HTR-8/SVneo (cell line): ENCODE measurements at regions not wholly inside any gene's neighbourhood (a gene's known extent, or its start where the extent isn't known, plus 50 kb on each side); places are given as distances from the start of the nearest gene placed in this dataset.
A peak's percentile ranks its signal among the peaks of the same experiment; 100 is the strongest.
"Not testable (repeated sequence)": the region's sequence is repeated elsewhere in the genome, so short reads cannot be mapped to it uniquely, and the experiment has no call there.

Experiments used
- DNase-seq: peaks from one replicate; pipeline ENCODE4 v3.0.0; 2011; ENCODE audit warnings: low spot score, mixed read lengths; ENCODE audit not compliant: insufficient read length
- FAIRE-seq: peaks from 2 replicates; lab custom pipeline; 2011; peaks lifted over from hg19 to GRCh38; lab: Jason Lieb, UNC

- FAIRE-seq (no peak), DNase-seq (no peak)
Measured at GRCh38 chr2:56898986-56899385, 715.2 kb downstream of the CCDC85A start.

DNA sequence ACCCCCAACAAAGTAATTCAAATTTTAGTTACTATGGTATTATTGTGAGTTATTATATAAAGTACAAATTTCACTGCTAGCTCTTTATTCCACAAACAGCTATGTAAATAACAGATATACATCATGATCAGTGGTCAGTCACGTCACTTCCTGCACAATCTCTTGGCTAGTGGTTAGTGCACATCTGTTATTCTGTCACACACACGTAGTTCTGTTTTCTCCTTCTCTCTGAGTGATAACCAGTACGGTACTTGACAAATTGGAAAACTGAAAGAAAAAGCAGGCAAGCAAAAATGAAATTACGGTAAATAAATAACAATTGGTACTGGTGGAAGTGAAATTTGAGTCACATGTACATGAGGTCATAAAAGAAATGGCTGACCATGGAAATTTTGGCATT lies 728.7 kb downstream of the CCDC85A start:
- DNase-seq, result no peak
- no peak for FAIRE-seq

GRCh38 chr2:56918790-56919189 lies 735.0 kb downstream of the CCDC85A start:
- DNase-seq (no peak), FAIRE-seq (no peak)

DNA sequence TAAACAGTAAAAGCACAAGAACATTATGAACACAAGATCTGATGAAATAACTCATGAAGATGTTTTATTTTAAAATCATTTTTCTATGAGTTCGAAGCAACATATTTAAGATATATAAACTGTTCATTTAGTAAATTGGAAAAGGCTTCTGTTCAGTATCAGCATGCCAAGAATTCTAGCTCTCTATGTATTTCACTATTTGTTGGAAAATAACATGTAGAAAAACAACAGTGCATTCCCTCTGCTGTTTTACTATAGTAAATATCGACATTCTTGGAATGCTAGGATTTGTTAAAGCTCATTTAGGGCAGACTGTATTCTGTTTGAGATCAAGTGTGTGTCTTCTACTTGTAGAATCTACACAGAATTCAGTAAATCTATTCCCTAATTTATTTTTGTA lies 750.2 kb downstream of the CCDC85A start:
- FAIRE-seq (no peak), DNase-seq (no peak)

GRCh38 chr2:56934866-56935265 lies 751.1 kb downstream of the CCDC85A start:
- DNase-seq (no peak), FAIRE-seq (no peak)

- no peak for DNase-seq
- FAIRE-seq, result no peak
Measured at GRCh38 chr2:56940054-56940453, 756.3 kb downstream of the CCDC85A start.

DNA sequence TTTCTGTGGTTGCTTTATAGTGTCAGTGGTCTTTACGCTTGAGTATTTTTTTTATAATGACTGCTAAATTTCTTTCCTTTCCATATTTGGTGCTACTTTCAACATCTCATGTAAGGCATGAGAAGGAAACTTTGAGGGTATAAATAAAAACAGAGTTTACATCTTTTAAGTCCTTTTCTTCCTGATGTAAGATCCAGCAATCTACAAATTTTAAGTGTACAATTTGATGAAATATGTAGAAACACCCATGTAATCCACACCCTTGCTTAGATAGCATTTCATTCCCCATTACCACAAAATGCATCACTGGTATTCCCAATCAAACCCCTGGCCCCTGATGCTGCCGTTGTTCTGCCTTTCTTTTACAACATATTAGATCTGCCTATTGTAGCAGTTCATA lies 769.1 kb downstream of the CCDC85A start:
- DNase-seq, result no peak
- peak; percentile 16 for FAIRE-seq

GRCh38 chr2:56960581-56960980 lies 776.8 kb downstream of the CCDC85A start:
- FAIRE-seq, result no peak
- DNase-seq, result no peak

DNA sequence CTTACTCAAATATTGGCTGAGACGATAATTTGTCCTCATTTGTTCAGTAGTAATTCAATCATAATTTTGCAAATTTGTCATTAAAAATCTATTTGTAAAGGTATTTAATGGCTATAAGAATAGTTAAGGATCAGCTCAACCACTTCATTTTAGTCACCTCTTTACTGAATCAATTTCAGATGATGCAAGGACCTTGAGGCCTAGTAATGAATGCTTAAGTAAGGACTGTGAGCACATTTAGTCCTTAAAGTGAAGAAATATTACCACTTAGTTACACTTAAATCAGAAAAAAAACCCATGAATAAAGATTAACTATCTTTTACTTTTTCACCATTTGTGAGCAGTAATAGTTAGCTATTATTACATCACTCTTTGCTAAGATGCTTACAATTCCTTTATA lies 778.9 kb downstream of the CCDC85A start:
- FAIRE-seq (no peak), DNase-seq (no peak)

- no peak for DNase-seq
- no peak for FAIRE-seq
Measured at GRCh38 chr2:56969513-56969912, 785.7 kb downstream of the CCDC85A start.

DNA sequence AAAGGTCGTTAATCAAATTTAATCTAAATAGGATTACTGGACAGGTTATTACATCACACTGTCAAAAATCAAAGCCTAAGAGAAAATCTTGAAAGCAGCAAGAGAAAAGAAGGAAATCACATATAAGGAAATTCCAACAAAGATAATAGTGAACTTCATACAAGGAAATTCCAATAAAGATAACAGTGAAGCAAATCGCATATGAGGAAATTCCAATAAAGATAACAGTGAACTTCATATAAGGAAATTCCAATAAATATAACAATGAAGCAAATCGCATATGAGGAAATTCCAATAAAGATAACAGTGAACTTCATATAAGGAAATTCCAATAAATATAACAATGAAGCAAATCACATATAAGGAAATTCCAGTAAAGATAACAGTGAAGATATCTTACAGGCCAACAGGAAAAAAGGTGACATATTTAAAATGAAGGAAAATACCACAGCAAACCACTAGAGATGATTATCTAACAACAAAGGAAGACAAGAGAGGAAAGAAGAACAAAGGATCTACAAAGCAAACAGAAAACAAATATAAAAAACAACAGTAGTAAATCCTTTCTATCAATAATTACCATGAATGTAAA lies 787.7 kb downstream of the CCDC85A start:
- no peak for FAIRE-seq
- no peak for DNase-seq

DNA sequence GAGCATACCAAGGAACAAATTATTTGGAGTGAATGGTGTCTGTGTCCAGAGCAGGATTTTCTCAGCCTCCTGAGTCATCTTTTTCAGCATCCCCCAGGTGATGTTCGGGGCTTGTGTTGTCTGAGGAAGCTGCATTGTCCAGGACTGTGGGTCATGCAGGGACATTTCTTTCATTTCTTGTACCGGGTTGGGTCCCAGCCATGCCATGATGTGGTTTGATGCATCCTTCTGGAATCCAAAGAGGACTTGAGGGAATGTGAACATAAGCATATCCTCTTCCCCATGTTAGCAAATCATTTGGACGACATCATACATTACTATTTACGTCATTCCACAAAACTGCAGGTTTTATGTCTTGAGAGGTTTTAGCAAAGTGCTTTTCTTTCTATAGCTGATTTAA lies 797.8 kb downstream of the CCDC85A start:
- FAIRE-seq (peak; percentile 49), DNase-seq (no peak)

- FAIRE-seq (no peak), DNase-seq (no peak)
Measured at GRCh38 chr2:56985609-56986008, 801.8 kb downstream of the CCDC85A start.

- DNase-seq (no peak), FAIRE-seq (no peak)
Measured at GRCh38 chr2:57022496-57022895, 838.7 kb downstream of the CCDC85A start.

DNA sequence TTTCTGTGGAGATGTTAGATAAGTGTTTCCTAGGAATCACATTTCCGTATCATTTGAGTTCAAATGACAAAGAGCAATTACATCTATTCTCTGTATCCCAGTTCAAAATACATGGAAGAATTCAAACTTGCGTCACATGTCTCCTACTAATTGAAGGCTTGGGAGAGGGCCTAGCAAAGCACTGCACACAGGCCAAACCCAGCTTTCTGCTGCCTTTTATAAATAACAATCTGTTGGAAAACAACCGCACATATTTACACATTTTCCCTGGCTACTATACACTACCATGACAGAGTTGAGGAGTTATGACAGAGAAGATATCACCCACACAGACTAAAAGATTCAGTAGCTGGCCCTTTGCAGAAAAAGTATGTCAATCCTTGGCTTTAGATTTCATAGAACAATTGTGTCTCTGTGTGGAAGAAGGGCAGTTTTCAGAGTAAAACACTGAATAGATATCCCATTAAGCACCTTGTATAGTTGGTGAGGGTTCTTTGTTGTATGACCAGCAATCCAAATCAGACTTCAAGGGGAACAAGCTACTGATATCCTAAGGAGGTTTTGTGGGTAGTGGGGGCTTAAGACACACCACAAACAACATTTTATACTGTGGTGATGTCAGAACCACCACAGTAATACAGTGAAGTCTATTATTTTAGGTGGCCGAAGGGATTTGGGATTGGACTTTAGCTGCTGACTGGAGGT lies 861.3 kb downstream of the CCDC85A start:
- no peak for DNase-seq
- no peak for FAIRE-seq

DNA sequence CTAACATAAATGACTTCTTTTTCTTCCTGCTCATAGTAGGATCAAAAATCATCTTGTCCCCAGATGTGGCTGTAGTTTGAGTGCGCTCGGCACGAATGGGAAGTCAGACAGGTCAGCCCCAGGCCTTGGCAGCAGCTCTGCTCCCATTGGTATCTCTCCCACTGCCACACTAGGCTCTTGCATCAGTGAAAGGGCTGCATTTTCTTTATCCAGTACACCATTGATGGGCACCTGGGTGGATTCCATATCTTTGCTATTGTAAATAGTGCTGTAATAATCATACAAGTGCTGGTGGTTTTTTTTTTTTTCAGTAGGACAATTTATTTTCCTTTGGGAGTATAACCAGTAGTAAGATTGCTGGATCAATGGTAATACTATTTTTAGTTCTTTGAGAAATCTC lies 865.5 kb downstream of the CCDC85A start:
- DNase-seq (no peak), FAIRE-seq (no peak)

GRCh38 chr2:57050007-57050406 lies 866.2 kb downstream of the CCDC85A start:
- FAIRE-seq, result no peak
- no peak for DNase-seq

DNA sequence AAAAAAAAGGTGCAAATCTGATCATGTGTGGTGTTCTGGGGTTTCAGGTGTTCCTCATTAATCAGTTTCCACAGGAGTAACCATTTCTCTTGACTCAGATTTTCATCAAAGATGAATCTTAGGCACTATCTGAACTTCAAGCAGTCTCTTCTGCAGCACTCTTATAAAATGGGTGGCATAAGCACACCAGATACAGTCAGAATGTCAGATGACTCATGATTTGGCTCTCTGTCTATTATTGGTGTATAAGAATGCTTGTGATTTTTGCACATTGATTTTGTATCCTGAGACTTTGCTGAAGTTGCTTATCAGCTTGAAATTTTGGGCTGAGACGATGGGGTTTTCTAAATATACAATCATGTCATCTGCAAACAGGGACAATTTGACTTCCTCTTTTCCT lies 882.5 kb downstream of the CCDC85A start:
- DNase-seq, FAIRE-seq: not testable (repeated sequence)

DNA sequence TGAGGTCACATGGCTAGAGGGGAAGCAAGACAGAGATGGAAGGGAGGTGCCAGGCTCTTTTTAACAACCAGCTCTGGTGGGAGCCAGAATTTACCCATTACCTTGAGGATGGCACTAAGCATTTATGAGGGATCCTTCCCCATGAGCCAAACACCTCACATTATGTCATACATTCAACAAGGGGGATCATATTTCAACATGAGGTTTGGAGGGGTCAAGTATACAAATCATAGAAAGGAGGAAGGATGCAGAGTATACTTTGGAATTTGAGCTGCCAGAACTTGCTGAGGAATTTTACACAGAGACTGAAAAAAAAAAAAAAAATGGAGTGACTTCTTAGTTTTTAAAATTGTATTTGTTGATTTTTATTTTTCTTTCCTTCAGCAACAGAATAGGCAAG lies 891.4 kb downstream of the CCDC85A start:
- DNase-seq (peak; percentile 23), FAIRE-seq (peak; percentile 66)

GRCh38 chr2:57080035-57080434 lies 896.2 kb downstream of the CCDC85A start:
- DNase-seq, result no peak
- no peak for FAIRE-seq

DNA sequence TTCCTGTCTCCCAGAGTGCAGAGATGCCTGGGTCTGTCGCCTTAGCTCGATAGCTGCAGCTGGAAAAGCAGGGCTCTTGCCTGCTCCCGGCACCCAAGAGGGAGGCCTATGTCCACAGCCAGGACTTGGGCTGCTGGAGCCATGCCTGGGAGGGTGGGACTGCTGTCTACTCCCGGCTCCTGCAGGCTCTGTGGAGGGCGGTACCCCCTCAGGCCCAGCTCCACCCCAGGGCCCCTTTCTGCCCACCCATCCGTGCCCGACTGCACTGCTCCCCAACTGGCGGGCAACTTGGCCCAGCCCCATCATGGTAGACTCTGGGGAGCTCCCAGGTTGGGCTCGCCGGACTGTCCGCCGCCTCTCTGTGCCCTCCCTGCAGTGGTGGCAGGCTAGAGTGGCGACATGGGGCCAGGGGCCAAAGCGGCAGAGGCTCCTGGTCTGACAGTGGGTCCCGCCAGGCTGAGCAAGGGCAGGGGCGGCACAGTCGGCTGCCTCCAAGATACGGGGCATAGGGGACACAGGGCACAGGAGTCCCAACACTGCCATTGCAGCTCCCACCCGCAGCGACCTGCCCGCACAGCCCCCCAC lies 901.0 kb downstream of the CCDC85A start:
- DNase-seq (no peak), FAIRE-seq (no peak)

- DNase-seq (no peak), FAIRE-seq (no peak)
Measured at GRCh38 chr2:57093020-57093419, 909.2 kb downstream of the CCDC85A start.
